Nephron progenitor cell (in vitro differentiated cells): ENCODE measurements at regions not wholly inside any gene's neighbourhood (a gene's known extent, or its start where the extent isn't known, plus 50 kb on each side); places are given as distances from the start of the nearest gene placed in this dataset.

Experiments
- DNase-seq: peaks from one replicate; pipeline ENCODE4 v3.0.0; 2021
- H3K27ac Mint-ChIP-seq: 2 replicates; pipeline ENCODE4 v1.8.0; 2021; ENCODE audit warnings: mild to moderate bottlenecking, moderate library complexity, mixed read lengths
- H3K27me3 Mint-ChIP-seq: 2 replicates; pipeline ENCODE4 v1.8.0; 2021; ENCODE audit warnings: mild to moderate bottlenecking, low read depth, mixed read lengths; ENCODE audit not compliant: poor library complexity
- H3K36me3 Mint-ChIP-seq: 2 replicates; pipeline ENCODE4 v1.8.0; 2021; ENCODE audit warnings: low read depth, mixed read lengths
- H3K4me1 Mint-ChIP-seq: 2 replicates; pipeline ENCODE4 v1.8.0; 2021; ENCODE audit warnings: mixed read lengths
- H3K4me3 Mint-ChIP-seq: 2 replicates; pipeline ENCODE4 v1.8.0; 2021; ENCODE audit warnings: mild to moderate bottlenecking, moderate library complexity, mixed read lengths
- H3K9me3 Mint-ChIP-seq: 2 replicates; pipeline ENCODE4 v1.8.0; 2021; ENCODE audit warnings: mild to moderate bottlenecking, moderate library complexity, mixed read lengths
- TF ChIP-seq, protein P1 (sequence below): fragments of 200-600 bp; sonication (generic); IDR thresholded peaks from 2 replicates; pipeline ENCODE4 v1.5.0; 2021; ENCODE audit warnings: antibody characterized with exemption

DNA sequence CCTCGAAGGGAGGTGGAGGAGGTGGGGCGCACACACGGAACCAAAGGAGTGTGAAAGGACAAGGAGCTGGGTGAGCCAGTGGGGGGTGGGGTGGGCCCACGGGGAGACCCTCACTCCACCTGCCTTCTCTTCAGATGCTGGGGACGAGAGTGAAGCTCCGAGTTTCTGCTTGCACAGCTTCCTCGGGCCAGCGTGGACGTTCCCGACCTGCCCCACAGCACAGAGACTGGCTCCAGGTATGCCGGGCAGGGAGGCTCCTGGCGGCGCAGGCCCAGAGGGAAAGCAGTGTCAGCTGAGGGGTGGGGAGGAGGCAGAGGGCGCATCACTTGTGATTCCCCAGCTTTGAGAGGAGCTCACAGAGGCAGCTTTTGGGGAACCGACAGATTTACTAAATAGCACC is 98.5 kb upstream of the RPS6KA2 start:
- no peak overlapping the region for H3K27ac Mint-ChIP-seq
- no peak for DNase-seq
- TF ChIP-seq, protein P1, sequence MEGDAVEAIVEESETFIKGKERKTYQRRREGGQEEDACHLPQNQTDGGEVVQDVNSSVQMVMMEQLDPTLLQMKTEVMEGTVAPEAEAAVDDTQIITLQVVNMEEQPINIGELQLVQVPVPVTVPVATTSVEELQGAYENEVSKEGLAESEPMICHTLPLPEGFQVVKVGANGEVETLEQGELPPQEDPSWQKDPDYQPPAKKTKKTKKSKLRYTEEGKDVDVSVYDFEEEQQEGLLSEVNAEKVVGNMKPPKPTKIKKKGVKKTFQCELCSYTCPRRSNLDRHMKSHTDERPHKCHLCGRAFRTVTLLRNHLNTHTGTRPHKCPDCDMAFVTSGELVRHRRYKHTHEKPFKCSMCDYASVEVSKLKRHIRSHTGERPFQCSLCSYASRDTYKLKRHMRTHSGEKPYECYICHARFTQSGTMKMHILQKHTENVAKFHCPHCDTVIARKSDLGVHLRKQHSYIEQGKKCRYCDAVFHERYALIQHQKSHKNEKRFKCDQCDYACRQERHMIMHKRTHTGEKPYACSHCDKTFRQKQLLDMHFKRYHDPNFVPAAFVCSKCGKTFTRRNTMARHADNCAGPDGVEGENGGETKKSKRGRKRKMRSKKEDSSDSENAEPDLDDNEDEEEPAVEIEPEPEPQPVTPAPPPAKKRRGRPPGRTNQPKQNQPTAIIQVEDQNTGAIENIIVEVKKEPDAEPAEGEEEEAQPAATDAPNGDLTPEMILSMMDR: no peak
- H3K4me1 Mint-ChIP-seq: peaks cover 30% of the 10 kb centered on the region
- peaks cover 17% of the 10 kb centered on the region for H3K27me3 Mint-ChIP-seq
- no peaks in the 10 kb centered on the region for H3K9me3 Mint-ChIP-seq
- H3K4me3 Mint-ChIP-seq: no peak overlapping the region
- H3K36me3 Mint-ChIP-seq: no peaks in the 10 kb centered on the region

DNA sequence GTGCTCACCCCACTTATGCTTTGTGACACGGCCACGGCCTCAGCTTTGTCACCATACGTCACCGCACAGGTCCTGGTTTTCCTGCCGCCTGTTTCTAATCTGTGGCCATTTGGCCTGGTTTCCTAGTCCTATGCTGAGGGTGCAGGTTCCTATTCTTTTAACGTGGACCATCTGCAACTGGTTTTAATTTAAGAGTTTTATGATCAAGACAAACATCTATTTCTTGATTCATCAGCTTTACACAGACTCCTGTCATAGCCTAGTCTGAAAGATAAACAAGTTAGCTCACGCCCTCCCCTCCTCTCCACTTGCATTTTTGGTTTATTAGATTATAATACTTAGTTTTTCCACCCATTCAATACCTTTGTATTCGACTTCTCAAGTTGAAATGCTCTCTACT is 97.5 kb upstream of the RPS6KA2 start:
- TF ChIP-seq, protein P1: no peak
- H3K9me3 Mint-ChIP-seq: no peaks in the 10 kb centered on the region
- peaks cover 17% of the 10 kb centered on the region for H3K27me3 Mint-ChIP-seq
- no peak overlapping the region for H3K4me3 Mint-ChIP-seq
- H3K4me1 Mint-ChIP-seq: peaks cover 24% of the 10 kb centered on the region
- DNase-seq: no peak
- H3K27ac Mint-ChIP-seq: no peak overlapping the region
- H3K36me3 Mint-ChIP-seq: no peaks in the 10 kb centered on the region

DNA sequence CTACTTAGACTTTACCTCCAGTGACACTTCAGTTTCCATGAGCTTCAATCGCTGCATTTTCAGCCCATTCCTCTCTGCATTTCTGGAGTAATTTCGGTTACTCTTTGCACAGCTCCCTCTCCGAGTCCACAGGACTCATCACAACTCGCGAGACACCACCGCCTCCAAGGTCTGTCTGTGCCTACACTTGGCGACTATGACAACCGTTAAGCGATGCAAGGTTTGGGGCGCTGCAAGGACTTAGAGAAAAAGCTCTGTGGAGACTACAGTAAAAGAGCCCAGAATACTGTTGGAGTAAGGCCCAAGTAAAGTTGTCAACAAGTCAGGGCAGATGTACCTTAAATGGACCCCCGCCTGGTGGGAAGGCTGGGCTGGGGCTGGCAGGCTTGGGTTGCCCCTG is 95.7 kb upstream of the RPS6KA2 start:
- no peak overlapping the region for H3K27ac Mint-ChIP-seq
- TF ChIP-seq, protein P1: no peak
- H3K27me3 Mint-ChIP-seq: peaks cover 13% of the 10 kb centered on the region
- peaks cover 12% of the 10 kb centered on the region for H3K4me1 Mint-ChIP-seq
- no peaks in the 10 kb centered on the region for H3K9me3 Mint-ChIP-seq
- H3K36me3 Mint-ChIP-seq: no peaks in the 10 kb centered on the region
- DNase-seq: no peak
- no peak overlapping the region for H3K4me3 Mint-ChIP-seq

DNA sequence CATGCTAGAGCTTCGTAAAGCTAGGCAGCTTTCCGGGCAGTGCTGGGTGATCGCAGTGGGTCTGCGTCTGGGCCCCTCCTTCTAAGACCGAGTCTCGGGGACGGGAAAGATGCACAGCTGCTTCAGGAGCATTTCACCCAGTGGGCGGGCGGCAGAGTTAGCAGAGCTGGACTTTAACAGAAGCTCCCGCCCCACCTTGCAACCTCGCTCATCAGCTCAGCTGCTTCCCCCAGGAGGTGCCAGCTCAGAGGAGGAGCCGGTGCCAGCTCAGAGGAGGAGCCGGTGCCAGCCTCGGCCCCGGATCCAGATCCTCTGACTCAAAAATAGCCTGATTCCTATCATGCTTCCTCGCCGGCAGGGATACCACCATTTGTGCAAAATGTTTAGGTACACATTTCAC is 94.5 kb upstream of the RPS6KA2 start:
- Mint-ChIP-seq H3K36me3 (no peaks in the 10 kb centered on the region), H3K27me3 (peaks cover 10% of the 10 kb centered on the region), H3K27ac (no peak overlapping the region), H3K4me3 (no peak overlapping the region), H3K9me3 (no peaks in the 10 kb centered on the region), H3K4me1 (peaks cover 18% of the 10 kb centered on the region)
- TF ChIP-seq, protein P1: no peak
- DNase-seq: no peak

DNA sequence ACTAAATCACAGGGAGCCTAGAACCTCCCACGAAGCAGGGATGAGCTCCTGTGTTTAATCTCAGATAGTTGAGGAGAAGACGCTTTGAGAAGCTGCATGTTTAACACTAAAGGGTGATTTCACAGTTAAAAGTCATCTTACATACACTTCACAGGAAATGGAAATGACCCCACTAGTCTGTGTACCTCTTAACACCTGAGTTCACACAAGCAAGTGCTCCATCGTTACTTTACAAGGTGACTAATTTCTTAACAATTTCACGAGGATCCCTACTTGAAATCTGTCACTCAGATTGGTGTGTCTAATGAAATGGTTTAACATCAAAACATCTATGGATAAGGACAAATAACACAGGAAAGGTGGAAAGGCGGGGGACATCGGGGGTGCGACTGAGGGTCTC is 93.8 kb upstream of the RPS6KA2 start:
- DNase-seq: no peak
- Mint-ChIP-seq H3K27ac (no peak overlapping the region), H3K4me1 (peaks cover 20% of the 10 kb centered on the region), H3K9me3 (no peaks in the 10 kb centered on the region), H3K27me3 (peaks cover 10% of the 10 kb centered on the region), H3K36me3 (no peaks in the 10 kb centered on the region), H3K4me3 (no peak overlapping the region)
- TF ChIP-seq, protein P1: no peak

DNA sequence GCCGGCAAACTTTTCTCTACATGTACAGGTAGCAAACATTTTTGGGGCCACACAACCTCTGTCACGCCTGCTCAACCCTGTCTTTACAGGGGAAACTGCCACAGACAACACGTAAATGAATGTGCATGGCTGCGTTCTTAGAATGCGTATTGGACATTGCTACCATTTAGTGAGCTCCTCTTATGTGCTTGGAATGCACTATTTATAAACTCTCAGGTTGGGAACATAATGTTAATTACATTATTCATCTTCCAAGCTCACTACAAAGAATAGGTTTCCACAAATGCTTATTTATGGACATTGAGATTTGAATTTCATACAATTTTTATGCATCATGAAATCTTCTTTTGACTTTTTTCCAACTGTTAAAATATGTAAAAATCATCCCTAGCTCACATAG is 92.0 kb upstream of the RPS6KA2 start:
- TF ChIP-seq, protein P1: no peak
- no peaks in the 10 kb centered on the region for H3K9me3 Mint-ChIP-seq
- H3K36me3 Mint-ChIP-seq: no peaks in the 10 kb centered on the region
- H3K4me3 Mint-ChIP-seq: no peak overlapping the region
- H3K27ac Mint-ChIP-seq: no peak overlapping the region
- peaks cover 21% of the 10 kb centered on the region for H3K4me1 Mint-ChIP-seq
- H3K27me3 Mint-ChIP-seq: peaks cover 10% of the 10 kb centered on the region
- DNase-seq: no peak
